ENCODE measurements at regions not wholly inside any gene's neighbourhood (a gene's known extent, or its start where the extent isn't known, plus 50 kb on each side); places are given as distances from the start of the nearest gene placed in this dataset.

DNA sequence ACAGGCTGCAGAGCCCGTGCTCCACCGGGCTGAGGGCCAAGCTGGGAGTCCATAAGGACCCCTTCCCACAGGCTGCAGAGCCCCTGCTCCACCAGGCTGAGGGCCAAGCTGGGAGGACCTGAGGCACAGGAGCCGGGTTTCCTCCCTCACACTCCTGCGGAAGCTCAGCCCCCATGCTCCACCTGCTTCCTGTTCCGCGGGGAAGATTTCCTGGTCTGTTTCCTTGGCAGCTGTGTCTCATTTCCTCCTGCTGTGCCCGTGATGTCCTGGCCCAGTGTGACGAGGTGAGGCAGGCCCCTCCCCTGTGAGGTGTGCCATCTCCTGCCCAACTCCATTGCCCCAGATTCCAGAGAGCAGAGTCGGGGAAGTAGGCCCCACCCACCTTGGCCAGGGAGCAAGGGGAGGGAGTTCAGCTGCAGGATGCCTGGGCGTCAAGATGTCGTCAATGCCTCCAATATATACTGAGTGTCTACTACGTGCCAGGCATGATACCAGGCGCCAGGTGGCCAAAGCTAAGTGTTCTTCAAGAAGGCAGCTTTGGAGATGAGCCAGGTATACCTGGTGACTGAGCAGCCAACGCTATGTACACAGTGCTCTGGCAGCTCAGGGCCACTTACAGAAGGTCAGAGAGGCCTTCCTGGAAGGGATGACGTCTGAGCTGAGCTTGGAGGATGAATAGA lies 58.8 kb downstream of the NAV1 start:
- no peaks in the 10 kb centered on the region for H3K27me3 ChIP-seq (ENCODE audit: insufficient read depth, low read depth)
- no peak overlapping the region for H3K9ac ChIP-seq
- no peak overlapping the region for H3K4me2 ChIP-seq
- H3K4me3 ChIP-seq (IDR thresholded peaks at IDR 0.05; ENCODE audit: insufficient read depth, low read depth, low read length), result no peak overlapping the region
- H3K4me1 ChIP-seq (ENCODE audit: low read depth, poor library complexity, severe bottlenecking), result no peaks in the 10 kb centered on the region
- no peaks in the 10 kb centered on the region for H3K36me3 ChIP-seq (ENCODE audit: insufficient read depth)
- H2AFZ ChIP-seq (ENCODE audit: low read depth), result no peak overlapping the region
- no peaks in the 10 kb centered on the region for H3K79me2 ChIP-seq (ENCODE audit: insufficient read depth, low read depth)
- TF ChIP-seq, protein P1, sequence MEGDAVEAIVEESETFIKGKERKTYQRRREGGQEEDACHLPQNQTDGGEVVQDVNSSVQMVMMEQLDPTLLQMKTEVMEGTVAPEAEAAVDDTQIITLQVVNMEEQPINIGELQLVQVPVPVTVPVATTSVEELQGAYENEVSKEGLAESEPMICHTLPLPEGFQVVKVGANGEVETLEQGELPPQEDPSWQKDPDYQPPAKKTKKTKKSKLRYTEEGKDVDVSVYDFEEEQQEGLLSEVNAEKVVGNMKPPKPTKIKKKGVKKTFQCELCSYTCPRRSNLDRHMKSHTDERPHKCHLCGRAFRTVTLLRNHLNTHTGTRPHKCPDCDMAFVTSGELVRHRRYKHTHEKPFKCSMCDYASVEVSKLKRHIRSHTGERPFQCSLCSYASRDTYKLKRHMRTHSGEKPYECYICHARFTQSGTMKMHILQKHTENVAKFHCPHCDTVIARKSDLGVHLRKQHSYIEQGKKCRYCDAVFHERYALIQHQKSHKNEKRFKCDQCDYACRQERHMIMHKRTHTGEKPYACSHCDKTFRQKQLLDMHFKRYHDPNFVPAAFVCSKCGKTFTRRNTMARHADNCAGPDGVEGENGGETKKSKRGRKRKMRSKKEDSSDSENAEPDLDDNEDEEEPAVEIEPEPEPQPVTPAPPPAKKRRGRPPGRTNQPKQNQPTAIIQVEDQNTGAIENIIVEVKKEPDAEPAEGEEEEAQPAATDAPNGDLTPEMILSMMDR (conservative IDR thresholded peaks at IDR 0.05; ENCODE audit: low read depth, low read length), result no peak
- H3K27ac ChIP-seq, result no peak overlapping the region
- H4K20me1 ChIP-seq (ENCODE audit: insufficient read depth), result no peaks in the 10 kb centered on the region

DNA sequence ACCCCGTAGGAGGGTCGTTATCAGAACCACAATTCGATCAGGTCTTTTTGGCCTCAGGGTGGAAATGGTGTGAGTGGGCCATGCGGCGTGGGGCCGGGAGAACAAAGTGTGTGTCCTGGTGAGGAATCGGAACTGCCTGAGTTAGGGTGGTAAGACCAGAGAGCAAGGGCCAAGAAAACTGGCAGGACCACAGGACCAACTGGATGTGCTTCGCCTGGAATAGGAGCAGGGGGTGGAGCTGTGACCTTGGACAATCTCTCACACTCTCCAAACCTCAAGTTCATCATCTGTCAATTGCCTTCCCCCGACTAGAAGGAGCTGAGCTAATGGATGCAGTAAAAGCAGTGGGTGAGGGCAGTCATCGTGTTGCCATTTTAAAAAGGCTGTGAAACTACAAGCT lies 59.5 kb downstream of the NAV1 start:
- Histone ChIP-seq H3K9ac (no peak overlapping the region), H3K27me3 (ENCODE audit: insufficient read depth, low read depth) (no peaks in the 10 kb centered on the region), H4K20me1 (ENCODE audit: insufficient read depth) (no peaks in the 10 kb centered on the region), H3K79me2 (ENCODE audit: insufficient read depth, low read depth) (no peaks in the 10 kb centered on the region), H3K27ac (no peak overlapping the region), H2AFZ (ENCODE audit: low read depth) (no peak overlapping the region), H3K4me2 (no peak overlapping the region), H3K4me3 (IDR thresholded peaks at IDR 0.05; ENCODE audit: insufficient read depth, low read depth, low read length) (no peak overlapping the region), H3K4me1 (ENCODE audit: low read depth, poor library complexity, severe bottlenecking) (no peaks in the 10 kb centered on the region), H3K36me3 (ENCODE audit: insufficient read depth) (no peaks in the 10 kb centered on the region)
- TF ChIP-seq, protein P1 (conservative IDR thresholded peaks at IDR 0.05; ENCODE audit: low read depth, low read length), result no peak

DNA sequence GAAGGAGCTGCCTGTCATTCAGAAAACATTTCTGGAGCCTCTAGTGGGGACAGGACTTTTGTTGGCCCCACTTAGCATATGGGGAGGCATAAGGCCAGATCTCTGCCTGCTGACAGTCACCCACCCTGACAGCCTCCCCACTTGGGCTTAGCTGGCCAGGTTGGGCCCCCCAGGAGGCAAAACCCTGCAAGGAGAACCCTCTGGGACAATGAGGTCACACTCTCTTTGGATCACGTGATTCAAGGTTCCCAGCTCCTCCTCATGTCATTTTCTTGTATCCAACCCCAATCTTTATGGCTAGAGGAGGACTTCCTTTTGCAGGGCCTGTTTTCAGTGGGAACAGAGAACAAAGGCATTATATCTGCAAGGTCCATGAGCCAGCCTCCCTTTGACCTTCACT lies 60.0 kb downstream of the NAV1 start:
- no peak overlapping the region for H3K27ac ChIP-seq
- no peak overlapping the region for H3K4me2 ChIP-seq
- no peaks in the 10 kb centered on the region for H4K20me1 ChIP-seq (ENCODE audit: insufficient read depth)
- H3K4me3 ChIP-seq (IDR thresholded peaks at IDR 0.05; ENCODE audit: insufficient read depth, low read depth, low read length), result no peak overlapping the region
- H3K27me3 ChIP-seq (ENCODE audit: insufficient read depth, low read depth), result no peaks in the 10 kb centered on the region
- no peaks in the 10 kb centered on the region for H3K36me3 ChIP-seq (ENCODE audit: insufficient read depth)
- no peak overlapping the region for H3K9ac ChIP-seq
- H2AFZ ChIP-seq (ENCODE audit: low read depth), result no peak overlapping the region
- H3K79me2 ChIP-seq (ENCODE audit: insufficient read depth, low read depth), result no peaks in the 10 kb centered on the region
- H3K4me1 ChIP-seq (ENCODE audit: low read depth, poor library complexity, severe bottlenecking), result no peaks in the 10 kb centered on the region
- TF ChIP-seq, protein P1 (conservative IDR thresholded peaks at IDR 0.05; ENCODE audit: low read depth, low read length), result no peak

DNA sequence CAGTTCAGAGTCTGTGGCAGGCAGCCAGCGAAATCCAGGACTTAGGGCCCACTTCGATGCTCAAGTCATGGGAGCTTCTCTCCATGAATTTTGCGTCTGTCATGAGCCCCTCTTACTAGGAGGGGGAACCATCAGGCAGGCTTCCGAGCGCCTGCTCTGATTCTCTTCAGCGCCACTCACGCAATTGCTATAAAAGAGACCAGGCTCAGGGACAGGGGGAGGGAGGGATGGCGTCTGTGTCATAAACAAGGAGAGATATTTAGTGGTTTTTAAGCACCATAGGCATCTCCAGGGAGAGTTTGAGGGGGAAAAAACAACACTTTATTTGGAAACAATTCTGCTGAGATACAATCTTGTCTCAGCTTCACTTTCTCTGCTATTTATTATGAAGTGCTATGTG lies 60.6 kb downstream of the NAV1 start:
- Histone ChIP-seq H3K27ac (no peak overlapping the region), H3K79me2 (ENCODE audit: insufficient read depth, low read depth) (no peaks in the 10 kb centered on the region), H3K36me3 (ENCODE audit: insufficient read depth) (no peaks in the 10 kb centered on the region), H3K27me3 (ENCODE audit: insufficient read depth, low read depth) (no peaks in the 10 kb centered on the region), H3K4me2 (no peak overlapping the region), H4K20me1 (ENCODE audit: insufficient read depth) (no peaks in the 10 kb centered on the region), H3K4me3 (IDR thresholded peaks at IDR 0.05; ENCODE audit: insufficient read depth, low read depth, low read length) (no peak overlapping the region), H3K4me1 (ENCODE audit: low read depth, poor library complexity, severe bottlenecking) (no peaks in the 10 kb centered on the region), H3K9ac (no peak overlapping the region), H2AFZ (ENCODE audit: low read depth) (no peak overlapping the region)
- TF ChIP-seq, protein P1 (conservative IDR thresholded peaks at IDR 0.05; ENCODE audit: low read depth, low read length), result no peak
